DOHH2 (cell line): ENCODE measurements at regions not wholly inside any gene's neighbourhood (a gene's known extent, or its start where the extent isn't known, plus 50 kb on each side); places are given as distances from the start of the nearest gene placed in this dataset.

Experiments used
- CTCF ChIP-seq: fragments of 200-600 bp; sonication (generic); IDR thresholded peaks from one replicate; pipeline ENCODE4 v1.5.1; 2014; ENCODE audit warnings: antibody characterized with exemption, mild to moderate bottlenecking, low read depth, low read length; ENCODE audit not compliant: poor library complexity, severe bottlenecking
- EZH2phosphoT487 ChIP-seq: fragments of 200-600 bp; sonication (generic); IDR thresholded peaks from 2 replicates; pipeline ENCODE4 v1.6.1; 2017; ENCODE audit warnings: borderline replicate concordance, mild to moderate bottlenecking, antibody characterized with exemption, low read length, moderate library complexity, mixed read lengths

- TF ChIP-seq CTCF (no peak), EZH2phosphoT487 (no peak)
Observed at GRCh38 chr10:60675236-60675635, 103.0 kb upstream of the CDK1 start.
